NCI-H774 (cell line): ENCODE measurements at regions not wholly inside any gene's neighbourhood (a gene's known extent, or its start where the extent isn't known, plus 50 kb on each side); places are given as distances from the start of the nearest gene placed in this dataset.
"Not testable (repeated sequence)": the region's sequence is repeated elsewhere in the genome, so short reads cannot be mapped to it uniquely, and the experiment has no call there.

Source experiments
- DNase-seq: peaks from one replicate; lab custom pipeline; 2025; lab: John Stamatoyannopoulos, UW

DNA sequence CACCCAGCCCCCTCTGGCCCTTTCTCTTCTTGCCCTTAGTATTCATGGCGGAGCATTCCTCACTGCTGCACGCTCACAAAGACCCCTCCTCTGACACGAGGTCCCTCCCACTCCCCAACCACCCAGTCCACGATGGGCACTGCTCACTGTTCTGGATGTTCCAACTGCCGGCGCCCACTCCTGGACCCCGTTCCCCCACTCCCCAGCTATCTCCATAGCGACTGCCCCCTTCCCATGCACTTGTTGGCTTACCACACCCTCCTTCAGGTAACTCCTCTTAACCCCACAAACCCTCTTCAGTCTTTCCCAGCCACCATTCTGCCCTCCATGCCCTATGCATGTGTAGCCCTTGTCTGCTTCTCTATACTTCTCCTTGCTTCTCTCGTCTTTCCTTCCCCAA lies 961.5 kb upstream of the DEFB115 start:
- DNase-seq: not testable (repeated sequence)

DNA sequence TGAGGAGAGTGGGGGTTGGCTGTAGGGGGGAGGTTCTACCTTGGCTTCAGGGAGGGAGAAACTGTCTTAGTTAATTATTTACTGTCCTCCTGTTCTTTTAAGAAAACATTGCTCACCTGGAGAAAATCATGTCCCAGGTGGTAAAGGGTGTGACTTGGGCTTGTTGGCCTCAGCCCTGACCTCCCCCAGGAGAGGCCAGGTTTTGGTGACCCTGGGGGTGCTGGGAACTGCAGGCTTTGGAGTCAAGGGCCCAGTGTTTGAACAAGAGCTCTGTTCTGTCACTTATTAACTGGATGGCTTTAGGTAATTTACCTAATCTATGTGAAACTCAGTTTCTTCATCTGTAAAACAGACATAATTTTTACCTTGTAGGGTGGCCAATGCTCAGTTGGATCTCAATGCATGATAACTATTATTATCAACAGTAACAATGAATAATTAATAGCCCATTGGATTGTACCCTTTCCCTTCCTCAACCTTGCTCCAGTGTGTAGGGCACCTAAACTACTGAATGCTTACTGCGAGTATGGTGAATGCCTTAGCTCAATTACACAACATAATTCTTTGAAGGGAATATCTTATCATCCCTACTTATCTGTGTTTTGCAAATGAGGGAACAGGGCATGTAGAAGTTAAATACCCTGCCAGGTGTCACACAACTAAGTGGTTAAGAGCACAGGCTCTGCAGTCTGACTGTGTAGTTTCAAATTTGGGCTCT lies 959.4 kb upstream of the DEFB115 start:
- DNase-seq: not testable (repeated sequence)

DNA sequence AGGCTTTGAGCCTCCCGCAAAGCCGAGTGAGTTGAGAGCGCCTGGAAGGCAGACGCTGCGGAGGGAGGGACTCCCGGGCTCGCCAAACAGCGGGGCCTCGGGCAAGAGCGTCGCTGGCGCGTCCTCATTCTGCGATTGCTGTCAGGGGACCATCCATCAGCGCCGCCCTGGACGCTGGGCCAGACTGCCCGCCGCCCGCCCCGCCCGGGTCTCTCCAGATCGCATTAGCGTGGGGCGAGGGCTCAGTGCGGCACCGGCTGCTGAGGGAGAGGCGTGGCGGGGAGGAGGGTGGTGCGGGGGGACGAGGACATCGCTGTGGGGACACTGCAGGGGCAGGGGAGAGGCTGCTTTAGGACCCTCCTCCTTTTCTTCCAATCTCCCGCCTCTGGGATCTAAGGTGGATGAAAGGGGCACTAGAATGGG lies 957.2 kb upstream of the DEFB115 start:
- not testable (repeated sequence) for DNase-seq

DNA sequence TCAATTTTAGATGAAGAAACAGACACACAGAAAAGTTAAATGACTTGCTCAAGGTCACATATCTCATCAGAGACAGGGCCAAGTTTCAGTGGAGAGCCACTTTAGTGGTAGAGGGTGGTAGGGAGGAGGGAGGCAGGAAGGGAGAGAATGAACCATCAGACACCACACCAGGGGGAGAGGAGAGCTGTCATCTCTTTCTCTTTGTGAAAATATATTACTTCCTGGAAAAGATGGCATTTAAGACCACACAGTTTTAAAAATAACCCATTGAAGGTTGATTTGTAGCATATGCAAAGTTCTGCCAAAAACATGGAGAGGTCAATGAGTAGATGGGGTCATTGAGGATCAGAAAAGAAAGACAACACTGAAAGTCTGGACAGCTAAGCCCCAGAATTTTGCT lies 954.7 kb upstream of the DEFB115 start:
- not testable (repeated sequence) for DNase-seq

DNA sequence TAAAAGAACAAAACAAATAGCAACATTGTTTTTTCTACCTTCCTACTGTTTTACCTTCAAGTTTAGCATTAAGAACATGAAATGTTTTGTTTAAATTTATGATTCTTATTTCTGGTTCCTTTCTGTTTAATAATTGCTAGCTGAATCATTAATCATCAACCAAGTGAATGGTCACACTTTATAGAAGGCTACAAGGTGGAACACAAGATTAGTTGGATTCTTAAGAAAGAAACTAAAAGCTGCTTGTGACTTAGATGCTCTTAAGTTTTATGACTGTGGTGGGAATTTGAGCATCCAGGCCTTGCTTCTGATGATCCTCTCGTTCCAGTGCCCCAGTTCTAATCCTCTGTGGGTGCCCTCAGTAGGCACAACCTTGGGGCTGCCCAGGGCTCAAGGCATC lies 947.5 kb upstream of the DEFB115 start:
- not testable (repeated sequence) for DNase-seq

DNA sequence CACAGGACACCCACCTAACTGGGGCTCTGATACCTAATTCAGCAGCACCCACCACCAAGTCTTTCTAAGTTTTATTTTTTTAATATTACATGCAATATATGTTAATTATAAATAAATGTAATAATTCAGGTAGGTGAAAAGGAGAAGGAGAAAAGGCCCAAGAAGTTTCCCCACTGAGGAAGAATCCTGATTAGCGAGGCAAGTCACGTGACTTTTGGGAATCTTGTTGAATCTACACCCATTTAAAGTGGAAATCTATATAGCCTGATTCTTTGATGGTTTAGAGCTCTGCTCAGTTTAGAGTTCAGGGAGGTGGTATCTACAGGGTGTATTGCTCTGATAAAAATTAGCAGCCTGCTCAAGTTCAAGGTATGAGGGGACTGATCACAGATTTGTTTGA lies 947.1 kb upstream of the DEFB115 start:
- not testable (repeated sequence) for DNase-seq

DNA sequence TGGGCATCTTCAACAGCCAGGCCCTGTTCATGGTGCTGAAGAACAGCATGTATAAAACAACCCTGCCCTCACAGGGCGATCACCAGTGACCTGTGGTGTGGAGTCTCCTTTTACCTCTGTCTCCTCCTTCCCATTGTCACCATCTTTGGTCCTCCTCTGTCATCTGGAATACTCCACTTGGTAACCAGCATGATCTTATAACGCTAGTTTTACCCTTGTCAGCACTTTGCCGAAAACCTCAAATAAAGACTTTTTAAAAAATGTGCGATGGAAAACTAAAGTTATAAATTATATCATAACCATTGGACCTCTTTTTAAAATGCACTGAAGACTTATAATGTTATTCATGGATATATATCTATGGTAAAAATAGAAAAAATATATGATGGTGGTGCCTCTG lies 945.2 kb upstream of the DEFB115 start:
- DNase-seq: not testable (repeated sequence)

DNA sequence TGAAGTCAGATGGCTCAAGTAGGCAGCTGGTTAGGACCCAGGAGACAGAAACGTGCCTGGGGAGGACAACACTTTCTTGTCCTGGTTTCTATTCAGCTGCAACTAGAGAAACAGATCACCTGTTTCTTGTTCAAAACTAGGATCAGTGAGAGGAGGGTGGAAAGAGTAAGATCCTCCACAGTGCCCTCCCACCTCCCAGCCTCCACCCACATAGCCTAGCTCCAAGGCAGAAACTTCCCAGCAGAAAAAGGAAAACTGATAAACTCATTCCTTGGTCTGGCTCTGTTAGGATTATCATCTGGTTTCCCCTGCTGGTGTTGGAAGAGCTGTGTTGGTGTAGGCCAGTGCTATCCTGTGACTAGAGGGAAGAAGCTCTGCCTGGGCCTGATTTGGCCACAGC lies 943.8 kb upstream of the DEFB115 start:
- DNase-seq: not testable (repeated sequence)

DNA sequence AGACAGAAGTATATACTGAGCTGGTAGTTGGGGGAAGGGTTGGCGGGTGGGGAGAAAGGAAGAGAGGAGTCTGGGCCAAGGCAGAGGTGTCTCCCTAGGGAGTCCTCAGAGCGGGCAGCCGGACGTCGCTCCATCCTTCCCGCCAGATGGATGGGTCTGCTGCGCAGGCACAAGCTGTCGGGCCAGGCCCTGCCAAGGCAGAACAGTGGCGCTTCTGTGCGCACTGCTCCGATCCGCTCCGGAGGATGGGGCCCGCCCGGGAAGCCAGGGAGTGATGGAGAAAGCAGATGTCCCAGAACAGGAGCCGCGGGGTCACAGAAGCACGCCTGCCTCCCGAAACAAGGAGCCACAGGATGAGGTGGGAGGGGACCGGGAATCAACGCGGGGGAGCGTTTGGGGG lies 941.4 kb upstream of the DEFB115 start:
- not testable (repeated sequence) for DNase-seq

DNA sequence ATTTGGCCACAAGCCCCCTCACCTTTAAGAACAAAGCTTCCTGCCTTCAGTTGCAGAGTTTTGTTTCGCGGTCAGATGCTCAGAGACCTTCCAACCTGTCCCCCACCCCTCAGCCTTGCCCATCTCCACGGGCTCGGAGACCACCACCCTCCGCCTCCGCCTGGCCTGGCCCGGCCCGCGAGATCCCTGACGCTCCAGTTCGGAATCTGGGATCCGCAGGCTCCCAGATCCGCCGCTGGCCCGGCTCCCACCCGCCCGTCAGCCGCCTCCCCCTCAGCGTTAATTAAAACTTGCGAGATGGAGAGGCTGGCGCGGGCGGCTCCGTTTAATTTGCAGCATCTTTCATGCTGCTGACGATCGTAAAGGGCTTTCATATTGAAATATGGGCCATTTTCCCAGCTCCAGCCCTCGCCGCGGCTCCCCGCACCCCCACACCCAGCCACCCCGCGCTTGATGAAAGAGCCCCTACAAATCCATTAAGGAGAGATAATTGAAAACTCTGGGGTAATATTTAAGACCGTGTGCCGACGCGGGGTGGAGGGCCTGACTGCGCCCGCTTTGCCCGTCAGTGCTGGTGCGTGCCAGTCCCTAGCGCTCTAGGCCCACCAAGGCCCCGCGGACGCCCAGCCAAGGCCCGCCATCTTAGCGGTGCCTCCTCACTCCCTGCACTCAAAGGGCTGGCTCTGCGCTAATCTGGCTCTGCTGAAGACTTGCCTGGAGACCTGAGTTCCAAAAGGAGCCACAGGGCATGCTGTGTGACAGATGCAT lies 940.7 kb upstream of the DEFB115 start:
- not testable (repeated sequence) for DNase-seq

DNA sequence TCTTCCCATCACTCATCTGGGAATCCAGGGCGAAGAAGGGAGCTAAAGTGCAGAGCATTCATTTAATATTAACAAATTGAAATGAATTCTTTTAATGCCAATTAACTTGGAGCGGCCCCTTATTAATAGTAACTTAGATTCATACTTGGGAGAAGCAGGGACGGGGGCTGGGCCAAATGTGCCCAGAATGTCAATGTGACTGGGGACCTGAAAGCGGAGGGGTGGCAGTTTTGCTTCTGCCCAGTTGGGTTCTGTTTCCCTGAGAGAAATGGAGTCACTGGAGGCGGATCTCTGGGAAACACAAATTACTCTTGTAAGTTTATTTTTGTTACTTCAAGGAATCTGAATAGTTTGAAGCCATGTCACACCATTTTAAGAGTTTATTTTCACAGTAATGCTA lies 923.7 kb upstream of the DEFB115 start:
- DNase-seq: not testable (repeated sequence)

DNA sequence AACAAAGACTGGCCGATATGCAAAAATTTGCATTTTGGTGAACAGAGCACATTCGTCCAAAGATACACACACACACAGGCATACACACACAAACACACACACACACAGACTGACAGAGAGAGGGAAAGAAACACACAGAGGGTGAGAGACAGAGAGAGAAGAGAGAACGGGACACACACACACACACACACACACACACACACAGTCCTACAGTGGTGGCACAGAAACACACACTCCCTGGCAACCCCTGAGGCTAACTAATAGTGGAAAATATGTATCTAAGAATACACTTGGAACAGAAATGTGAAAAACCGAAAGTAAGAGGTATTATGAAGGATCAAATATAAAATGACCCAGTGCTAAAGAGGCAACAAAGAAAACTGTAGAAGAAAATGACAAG lies 919.9 kb upstream of the DEFB115 start:
- DNase-seq: not testable (repeated sequence)

DNA sequence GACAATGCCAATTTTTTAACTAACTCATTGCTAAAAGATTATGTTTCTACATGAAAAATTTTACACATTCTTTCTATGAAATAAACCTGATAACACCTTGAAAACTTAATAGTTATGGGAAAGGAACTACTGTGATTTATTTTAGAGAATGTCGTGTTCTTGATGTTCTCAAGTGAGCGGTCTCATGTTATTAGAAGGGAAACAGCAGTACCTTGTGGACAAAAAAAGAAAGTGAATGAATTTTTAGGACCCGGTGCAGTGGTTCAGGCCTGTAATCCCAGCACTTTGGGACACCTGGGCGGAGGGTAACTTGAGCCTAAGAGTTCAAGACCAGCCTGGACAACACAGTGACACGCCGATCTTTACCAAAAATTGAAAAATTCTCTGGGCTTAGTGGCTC lies 908.5 kb upstream of the DEFB115 start:
- DNase-seq: not testable (repeated sequence)

DNA sequence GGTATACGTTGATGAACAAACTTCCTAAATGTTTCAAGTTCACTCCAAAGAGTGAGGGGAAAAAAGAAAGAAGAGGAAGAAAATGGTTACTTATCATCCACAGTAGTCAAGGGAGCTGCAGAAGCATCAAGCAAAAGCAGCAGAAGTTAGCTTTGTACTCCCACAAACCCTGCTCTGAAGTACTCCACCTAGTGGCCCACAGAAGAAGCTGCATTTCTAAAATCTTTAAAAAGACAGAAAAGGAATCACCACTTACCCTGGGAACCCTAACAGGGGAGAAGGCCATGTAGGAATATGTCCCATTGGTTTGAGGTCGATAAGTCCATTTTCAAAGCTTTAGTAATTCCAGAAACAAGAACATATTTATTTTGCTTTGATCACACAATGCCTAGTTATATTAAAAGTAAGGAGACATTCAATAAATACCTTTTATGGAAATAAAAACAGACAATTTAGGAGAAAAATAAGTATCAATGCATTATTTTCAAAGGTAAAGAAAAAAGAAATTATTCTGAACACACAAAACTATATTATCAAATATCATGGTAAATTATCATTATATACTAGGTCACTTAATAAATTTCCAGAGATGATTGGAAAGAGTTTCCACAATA lies 900.5 kb upstream of the DEFB115 start:
- not testable (repeated sequence) for DNase-seq

DNA sequence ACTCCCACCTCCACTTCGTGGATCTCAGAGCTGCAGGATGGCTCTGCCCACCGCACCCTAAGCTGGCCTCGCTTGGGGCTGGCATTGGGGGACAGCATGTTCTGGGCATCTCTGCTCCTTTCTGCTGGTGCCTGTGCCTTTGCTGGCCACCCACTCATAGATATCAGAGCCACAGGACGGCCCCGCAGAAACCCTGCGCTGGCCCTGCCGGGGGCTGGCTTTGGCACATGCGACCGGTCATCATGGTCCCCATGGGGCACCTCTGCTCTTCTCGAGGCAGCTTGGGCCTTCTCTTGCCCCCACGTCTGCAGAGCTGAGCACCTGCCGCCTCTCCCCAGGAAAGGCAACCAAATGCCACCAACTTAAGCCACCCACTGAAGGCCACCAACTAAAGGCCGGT lies 895.7 kb upstream of the DEFB115 start:
- not testable (repeated sequence) for DNase-seq

DNA sequence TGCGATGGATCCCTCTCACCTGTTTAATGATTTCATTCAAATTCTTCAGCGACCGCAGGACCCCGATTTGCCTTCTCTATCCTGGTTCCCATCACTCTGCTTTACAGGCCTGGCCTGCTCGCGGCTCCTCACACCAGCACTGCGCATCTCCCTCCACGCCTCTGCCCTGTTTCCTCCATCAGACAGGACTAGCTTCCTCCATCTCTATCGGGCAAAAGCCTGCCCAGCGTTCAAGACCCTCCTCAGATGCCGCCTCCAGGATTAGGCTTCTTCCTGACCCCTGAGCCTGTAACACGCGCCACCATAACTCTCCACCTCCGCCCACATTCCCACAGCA lies 881.1 kb upstream of the DEFB115 start:
- DNase-seq: not testable (repeated sequence)

DNA sequence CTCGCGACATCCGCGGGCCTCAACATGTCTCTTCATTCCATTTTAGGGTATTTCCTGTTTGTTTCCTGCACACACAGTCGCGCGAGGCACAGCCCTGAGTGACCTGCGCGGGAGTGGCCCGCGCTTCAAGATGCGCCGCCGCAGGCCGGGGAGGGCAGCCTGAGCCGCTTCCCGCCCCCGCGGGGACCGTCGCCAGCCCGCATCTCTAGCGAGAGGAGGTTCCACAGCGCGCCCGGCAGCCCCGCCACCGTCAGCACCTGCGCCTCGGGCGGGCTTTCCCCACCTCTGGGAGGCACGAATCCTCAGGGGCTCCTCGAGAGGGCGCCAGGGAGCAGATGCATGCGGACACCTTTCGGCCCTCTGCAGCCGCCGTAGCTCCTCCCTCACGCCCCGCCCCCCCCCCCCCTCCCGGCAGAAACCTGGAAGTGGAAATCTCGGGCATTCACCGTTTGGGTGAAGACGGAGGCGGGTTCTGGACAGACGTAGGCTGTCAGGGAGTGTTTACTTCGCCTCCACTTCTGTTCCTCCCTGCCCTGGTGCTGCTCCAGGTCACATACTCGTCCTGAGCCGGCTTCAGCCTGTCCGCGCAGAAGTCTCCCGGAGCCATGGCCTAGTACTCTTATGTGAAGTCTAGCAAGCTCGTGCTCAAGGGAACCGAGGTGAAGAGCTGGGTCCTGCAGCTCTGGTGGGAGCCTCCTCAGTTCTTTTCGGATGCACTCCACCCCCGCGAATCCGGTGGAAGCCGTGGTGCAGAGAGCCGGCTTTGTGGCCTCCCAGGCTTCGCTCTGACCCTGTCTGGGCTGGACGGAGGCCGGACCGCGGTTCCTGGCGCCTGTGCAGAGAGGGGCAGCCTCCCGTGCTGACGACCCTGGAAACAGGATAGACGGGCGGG lies 880.5 kb upstream of the DEFB115 start:
- peak; percentile 79 for DNase-seq

DNA sequence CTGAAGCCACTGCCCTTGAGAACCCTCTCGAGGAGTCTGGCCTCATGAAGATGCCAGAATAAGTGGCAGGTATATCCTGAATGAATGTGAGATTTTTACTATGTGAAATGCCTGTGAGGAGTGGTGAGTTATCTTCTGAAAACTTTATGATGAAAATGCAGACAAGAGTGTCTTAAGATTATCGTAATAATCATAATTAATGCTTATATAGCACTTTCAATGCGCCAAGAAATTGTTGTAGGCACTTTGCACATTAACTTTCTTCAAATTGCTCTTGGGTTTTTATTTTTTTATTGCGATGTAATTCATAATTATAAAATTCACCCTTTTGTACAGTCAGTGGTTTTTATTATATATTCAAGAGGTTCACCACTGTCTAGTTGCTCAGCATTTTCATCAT lies 879.1 kb upstream of the DEFB115 start:
- not testable (repeated sequence) for DNase-seq

DNA sequence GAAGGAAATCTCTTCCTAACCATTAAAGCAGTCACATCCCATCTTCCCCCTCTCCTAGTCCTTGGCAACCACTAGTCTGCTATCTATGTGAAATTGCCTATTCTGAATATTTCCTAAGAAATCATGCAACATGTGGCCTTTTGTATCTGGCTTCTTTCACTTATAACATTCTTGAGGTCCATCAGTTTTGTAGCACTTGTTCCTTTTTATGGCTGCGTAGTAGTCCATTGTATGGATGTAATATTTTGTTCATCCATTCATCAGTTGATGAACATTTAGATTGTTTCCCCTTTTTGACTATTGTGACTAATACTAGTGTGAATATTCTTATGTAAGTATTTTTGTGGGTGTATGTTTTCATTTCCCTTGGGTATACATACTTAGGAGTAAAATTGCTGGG lies 878.7 kb upstream of the DEFB115 start:
- not testable (repeated sequence) for DNase-seq

DNA sequence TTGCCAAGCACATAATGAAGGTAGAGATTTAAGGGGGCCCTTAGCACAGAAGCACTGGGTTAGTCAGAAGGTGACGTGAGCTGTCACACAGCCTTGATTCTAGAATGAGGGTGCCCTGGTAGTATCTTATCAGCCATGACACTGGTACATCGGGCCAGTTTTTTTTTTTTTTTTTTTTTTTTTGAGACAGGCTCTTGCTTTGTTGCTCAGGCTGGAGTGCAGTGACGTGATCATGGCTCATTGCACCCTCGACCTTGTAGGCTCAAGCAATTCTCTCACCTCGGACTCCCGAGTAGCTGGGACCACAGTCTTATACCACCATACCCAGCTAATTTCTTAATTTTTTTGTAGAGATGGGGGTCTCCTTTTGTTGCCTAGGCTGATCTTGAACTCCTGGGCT lies 872.6 kb upstream of the DEFB115 start:
- not testable (repeated sequence) for DNase-seq

DNA sequence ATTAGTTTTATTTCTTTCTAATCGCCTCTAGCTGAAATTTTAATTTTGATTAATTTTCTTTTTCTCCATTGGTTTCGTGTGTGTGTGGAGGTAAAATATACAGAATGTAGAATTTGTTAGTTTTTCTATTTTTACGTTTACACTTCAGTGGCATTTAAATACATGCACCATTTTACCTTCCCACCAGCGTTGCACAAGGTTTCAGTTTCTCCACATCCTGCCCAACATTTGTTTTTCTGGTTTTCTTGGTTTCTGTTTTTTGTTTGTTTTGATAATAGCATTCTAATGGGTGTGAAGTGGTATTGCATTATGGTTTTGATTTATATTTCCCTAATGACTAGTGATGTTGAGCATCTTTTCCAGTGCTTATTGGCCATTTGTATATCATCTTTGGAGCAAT lies 871.4 kb upstream of the DEFB115 start:
- DNase-seq: not testable (repeated sequence)

DNA sequence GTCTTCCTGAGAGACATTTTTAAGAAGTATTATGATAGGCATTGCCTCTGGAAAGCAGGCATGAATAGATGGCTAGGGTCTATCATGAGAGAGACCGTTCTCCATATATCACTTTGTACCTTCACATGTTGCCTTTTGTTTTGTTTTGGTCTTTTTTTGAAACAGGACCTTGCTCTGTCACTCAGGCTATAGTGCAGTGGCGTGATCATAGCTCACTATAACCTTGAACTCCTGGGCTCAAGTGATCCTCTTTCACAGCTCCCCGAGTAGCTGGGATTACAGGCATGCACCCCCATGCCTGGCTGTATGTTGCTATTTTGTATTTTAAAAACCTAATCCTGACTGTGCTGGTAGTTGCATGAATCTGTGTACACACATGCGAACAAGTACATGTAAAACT lies 869.6 kb upstream of the DEFB115 start:
- DNase-seq: not testable (repeated sequence)
